ENCODE measurements at regions not wholly inside any gene's neighbourhood (a gene's known extent, or its start where the extent isn't known, plus 50 kb on each side); places are given as distances from the start of the nearest gene placed in this dataset.

DNA sequence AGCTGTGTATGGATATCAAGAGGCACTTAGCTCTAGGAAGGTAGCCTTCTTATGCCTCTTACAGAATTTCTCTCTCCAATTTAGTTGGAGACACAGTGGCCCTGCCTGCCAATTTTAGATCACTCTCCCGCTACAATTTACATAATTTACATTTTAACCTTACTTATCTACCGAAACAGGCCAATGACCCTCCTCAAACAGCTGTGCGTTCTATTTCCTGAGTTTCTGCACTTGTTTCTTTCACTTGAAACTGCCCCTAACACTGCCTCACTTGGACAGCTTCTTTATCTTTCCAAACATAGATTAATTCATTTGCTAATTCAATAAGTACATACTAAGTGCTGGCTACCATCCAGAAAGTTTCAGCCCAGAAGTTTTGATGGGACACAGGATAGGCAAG is 52.9 kb upstream of the HDDC2 start:
- TF ChIP-seq, protein P1, sequence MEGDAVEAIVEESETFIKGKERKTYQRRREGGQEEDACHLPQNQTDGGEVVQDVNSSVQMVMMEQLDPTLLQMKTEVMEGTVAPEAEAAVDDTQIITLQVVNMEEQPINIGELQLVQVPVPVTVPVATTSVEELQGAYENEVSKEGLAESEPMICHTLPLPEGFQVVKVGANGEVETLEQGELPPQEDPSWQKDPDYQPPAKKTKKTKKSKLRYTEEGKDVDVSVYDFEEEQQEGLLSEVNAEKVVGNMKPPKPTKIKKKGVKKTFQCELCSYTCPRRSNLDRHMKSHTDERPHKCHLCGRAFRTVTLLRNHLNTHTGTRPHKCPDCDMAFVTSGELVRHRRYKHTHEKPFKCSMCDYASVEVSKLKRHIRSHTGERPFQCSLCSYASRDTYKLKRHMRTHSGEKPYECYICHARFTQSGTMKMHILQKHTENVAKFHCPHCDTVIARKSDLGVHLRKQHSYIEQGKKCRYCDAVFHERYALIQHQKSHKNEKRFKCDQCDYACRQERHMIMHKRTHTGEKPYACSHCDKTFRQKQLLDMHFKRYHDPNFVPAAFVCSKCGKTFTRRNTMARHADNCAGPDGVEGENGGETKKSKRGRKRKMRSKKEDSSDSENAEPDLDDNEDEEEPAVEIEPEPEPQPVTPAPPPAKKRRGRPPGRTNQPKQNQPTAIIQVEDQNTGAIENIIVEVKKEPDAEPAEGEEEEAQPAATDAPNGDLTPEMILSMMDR (IDR thresholded peaks at IDR 0.05; ENCODE audit: unreplicated experiment) = no peak
- Mint-ChIP-seq H3K4me3 (ENCODE audit: low read depth) (no peak overlapping the region), H3K36me3 (ENCODE audit: insufficient read depth) (no peaks in the 10 kb centered on the region), H3K27me3 (peaks cover 6% of the 10 kb centered on the region), H3K27ac (no peak overlapping the region), H3K4me1 (ENCODE audit: low read depth) (no peaks in the 10 kb centered on the region), H3K9me3 (ENCODE audit: low read depth) (no peaks in the 10 kb centered on the region)
- DNase-seq (ENCODE audit: low spot score, unreplicated experiment) = no peak

DNA sequence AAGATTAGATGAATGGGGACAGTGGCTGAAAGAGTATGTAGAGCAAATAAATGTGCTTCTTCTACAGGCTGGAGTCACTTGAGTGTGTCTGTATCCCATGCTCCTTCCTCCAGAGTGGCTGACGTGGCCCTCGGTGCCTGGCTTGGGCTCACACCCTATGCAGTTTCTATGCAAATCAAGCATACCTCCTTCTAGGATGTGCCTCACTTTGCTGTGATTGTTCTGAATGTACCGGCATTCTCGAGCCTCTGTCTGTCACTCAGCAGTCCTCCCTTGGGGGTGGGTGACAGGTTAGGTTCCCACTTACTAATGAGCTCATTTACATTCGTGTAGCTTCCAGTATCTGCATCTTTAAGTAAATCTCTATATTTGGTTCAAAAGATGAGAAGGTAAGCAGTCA is 55.1 kb upstream of the HDDC2 start:
- no peak for DNase-seq (ENCODE audit: low spot score, unreplicated experiment)
- Mint-ChIP-seq H3K4me3 (ENCODE audit: low read depth) (no peak overlapping the region), H3K27me3 (peaks cover 6% of the 10 kb centered on the region), H3K27ac (no peak overlapping the region), H3K9me3 (ENCODE audit: low read depth) (no peaks in the 10 kb centered on the region), H3K4me1 (ENCODE audit: low read depth) (peaks cover 6% of the 10 kb centered on the region), H3K36me3 (ENCODE audit: insufficient read depth) (no peaks in the 10 kb centered on the region)
- TF ChIP-seq, protein P1 (IDR thresholded peaks at IDR 0.05; ENCODE audit: unreplicated experiment) = no peak

DNA sequence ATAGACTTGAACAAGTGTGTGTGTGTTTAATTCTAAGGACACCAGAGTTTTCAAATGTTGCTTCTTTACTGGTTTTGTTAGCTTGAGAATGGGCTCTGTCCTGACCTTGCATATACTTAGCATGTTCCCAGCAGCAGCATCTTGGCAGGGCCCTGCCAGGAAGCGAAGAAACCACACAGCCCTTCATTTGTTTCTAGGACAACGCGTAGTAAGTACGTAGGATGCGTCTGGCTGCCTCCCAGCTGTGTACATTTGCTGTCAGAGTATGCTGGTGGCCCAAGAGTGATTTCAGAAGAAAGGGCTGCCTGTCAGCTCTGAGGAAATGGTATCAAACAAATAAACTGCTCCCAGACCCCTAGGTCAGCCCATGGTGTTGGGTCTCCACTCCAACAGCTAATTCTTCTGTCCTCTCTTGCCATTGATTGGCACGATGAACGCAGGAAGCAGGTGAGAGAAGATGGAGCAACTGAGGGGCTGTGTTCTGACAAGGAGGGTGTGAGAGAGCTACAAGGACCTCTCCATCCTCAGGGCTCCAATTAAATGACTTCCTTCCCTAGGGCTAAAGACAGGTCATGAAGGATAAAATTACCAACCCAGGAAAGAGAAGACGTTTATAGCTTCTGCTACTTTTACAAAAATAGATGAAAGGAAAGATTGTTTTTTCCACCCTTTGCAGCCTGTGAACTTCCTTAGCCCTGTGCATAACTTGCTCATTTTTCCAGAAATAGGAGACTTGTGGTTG is 55.9 kb upstream of the HDDC2 start:
- TF ChIP-seq, protein P1 (IDR thresholded peaks at IDR 0.05; ENCODE audit: unreplicated experiment) = no peak
- Mint-ChIP-seq H3K4me1 (ENCODE audit: low read depth) (peaks cover 13% of the 10 kb centered on the region), H3K9me3 (ENCODE audit: low read depth) (no peaks in the 10 kb centered on the region), H3K36me3 (ENCODE audit: insufficient read depth) (no peaks in the 10 kb centered on the region), H3K27me3 (peaks cover 6% of the 10 kb centered on the region), H3K4me3 (ENCODE audit: low read depth) (no peak overlapping the region), H3K27ac (no peak overlapping the region)
- no peak for DNase-seq (ENCODE audit: low spot score, unreplicated experiment)

DNA sequence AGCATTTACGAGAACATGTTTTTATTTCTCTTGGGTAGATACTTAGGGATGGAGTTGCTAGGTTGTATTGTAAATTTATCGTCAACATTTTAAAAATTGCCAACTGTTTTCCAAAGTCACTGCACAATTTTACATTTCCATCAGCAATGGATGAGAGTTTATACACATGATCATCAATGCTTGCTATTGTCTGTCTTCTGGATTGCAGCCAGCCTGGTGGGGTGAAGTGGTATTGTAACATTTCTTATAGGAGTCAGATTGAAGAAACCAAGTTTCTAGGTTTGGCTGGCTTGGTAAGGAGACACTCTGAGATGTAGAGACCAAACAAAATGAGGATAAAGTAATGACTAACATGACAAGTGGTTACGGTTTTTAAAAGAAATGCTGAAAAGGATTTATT is 57.1 kb upstream of the HDDC2 start:
- Mint-ChIP-seq H3K4me3 (ENCODE audit: low read depth) (no peak overlapping the region), H3K27ac (no peak overlapping the region), H3K27me3 (peaks cover 6% of the 10 kb centered on the region), H3K4me1 (ENCODE audit: low read depth) (peaks cover 16% of the 10 kb centered on the region), H3K9me3 (ENCODE audit: low read depth) (no peaks in the 10 kb centered on the region), H3K36me3 (ENCODE audit: insufficient read depth) (no peaks in the 10 kb centered on the region)
- TF ChIP-seq, protein P1 (IDR thresholded peaks at IDR 0.05; ENCODE audit: unreplicated experiment) = no peak
- no peak for DNase-seq (ENCODE audit: low spot score, unreplicated experiment)

DNA sequence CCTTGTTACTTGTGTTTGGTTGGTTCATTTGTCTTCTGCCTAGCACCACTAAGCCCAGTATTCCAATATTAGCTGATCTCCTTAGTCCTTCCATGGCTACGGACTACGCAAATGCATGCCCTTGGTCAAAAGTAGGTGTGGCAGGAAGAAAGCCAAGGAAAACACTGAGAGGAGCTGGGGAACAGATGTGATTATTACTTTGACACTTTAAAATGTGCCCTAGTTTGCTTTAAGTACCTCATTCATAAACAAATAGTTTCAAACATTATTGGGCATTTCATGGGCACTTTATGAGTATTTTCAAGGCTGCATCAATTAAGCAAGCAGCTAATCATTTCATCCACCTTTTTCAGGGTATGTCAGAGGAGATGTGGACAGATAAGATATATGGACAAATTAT is 60.1 kb upstream of the HDDC2 start:
- no peak for DNase-seq (ENCODE audit: low spot score, unreplicated experiment)
- peaks cover 18% of the 10 kb centered on the region for H3K4me1 Mint-ChIP-seq (ENCODE audit: low read depth)
- no peaks in the 10 kb centered on the region for H3K9me3 Mint-ChIP-seq (ENCODE audit: low read depth)
- no peak overlapping the region for H3K27ac Mint-ChIP-seq
- TF ChIP-seq, protein P1 (IDR thresholded peaks at IDR 0.05; ENCODE audit: unreplicated experiment) = no peak
- H3K36me3 Mint-ChIP-seq (ENCODE audit: insufficient read depth) = no peaks in the 10 kb centered on the region
- peaks cover 13% of the 10 kb centered on the region for H3K27me3 Mint-ChIP-seq
- no peak overlapping the region for H3K4me3 Mint-ChIP-seq (ENCODE audit: low read depth)
